GM18861 (cell line): ENCODE measurements at regions not wholly inside any gene's neighbourhood (a gene's known extent, or its start where the extent isn't known, plus 50 kb on each side); places are given as distances from the start of the nearest gene placed in this dataset.
A peak's percentile ranks its signal among the peaks of the same experiment; 100 is the strongest.
"Not testable (repeated sequence)": the region's sequence is repeated elsewhere in the genome, so short reads cannot be mapped to it uniquely, and the experiment has no call there.

Experiments used
- ATAC-seq: cut with Tn5 transposase; IDR thresholded peaks from one replicate; pipeline ENCODE4 v1.9.1; 2021; ENCODE audit not compliant: unreplicated experiment

GRCh38 chr2:64250751-64251423 is 106.7 kb upstream of the PELI1 start:
- no peak for ATAC-seq

- no peak for ATAC-seq
Measured at GRCh38 chr2:64251497-64252250, 107.5 kb upstream of the PELI1 start.

DNA sequence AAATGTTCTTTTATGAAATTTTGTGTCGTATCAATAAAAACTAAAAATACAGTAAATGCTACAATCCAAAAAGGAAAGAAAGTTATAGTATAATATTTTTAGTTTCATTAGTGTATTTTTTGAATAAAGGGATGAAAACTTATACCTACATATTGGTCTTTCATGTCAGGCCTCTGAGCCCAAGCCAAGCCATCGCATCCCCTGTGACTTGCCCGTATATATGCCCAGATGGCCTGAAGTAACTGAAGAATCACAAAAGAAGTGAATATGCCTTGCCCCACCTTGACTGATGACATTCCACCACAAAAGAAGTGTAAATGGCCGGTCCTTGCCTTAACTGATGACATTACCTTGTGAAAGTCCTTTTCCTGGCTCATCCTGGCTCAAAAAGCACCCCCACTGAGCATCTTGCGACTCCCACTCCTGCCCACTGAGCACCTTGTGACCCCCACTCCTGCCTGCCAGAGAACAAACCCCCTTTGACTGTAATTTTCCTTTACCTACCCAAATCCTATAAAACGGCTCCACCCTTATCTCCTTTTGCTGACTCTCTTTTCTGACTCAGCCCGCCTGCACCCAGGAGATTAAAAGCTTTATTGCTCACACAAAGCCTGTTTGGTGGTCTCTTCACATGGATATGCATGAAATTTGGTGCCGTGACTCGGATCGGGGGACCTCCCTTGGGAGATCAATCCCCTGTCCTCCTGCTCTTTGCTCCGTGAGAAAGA is 108.2 kb upstream of the PELI1 start:
- ATAC-seq: not testable (repeated sequence)

DNA sequence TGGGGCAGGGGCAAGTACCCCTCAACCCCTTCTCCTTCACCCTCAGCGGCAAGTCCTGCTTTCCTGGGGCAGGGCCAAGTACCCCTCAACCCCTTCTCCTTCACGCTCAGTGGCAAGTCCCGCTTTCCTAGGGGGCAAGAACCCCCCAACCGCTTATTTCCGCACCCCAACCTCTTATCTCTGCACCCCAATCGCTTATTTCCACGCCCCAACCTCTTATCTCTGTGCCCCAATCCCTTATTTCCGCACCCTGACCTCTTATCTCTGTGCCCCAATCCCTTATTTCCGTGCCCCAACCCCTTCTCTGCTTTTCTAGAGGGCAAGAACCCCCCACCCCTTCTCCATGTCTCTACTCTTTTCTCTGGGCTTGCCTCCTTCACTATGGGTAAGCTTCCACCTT is 109.2 kb upstream of the PELI1 start:
- not testable (repeated sequence) for ATAC-seq

DNA sequence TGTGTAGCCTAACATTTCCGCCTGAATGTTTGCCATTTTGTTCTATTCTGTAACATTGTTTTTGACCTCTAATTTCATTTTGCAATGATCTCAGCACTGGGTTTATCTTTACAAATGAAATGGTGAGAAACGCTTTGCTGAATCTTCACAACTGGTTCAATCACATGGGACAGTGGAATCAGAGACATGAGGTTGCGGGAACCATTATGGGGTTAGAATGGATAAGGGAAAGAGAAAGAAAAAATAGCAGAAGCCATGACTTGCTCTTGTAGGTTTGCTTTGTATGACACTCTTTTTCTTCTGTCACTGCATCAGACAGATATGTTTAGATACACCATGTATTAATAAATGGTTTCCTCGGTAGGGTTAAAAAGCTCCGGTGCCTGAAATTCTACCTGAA is 114.3 kb upstream of the PELI1 start:
- no peak for ATAC-seq

- no peak for ATAC-seq
Measured at GRCh38 chr2:64259312-64259711, 115.1 kb upstream of the PELI1 start.

GRCh38 chr2:64260093-64260803 is 116.0 kb upstream of the PELI1 start:
- no peak for ATAC-seq

GRCh38 chr2:64260817-64261216 is 116.6 kb upstream of the PELI1 start:
- peak; percentile 91 for ATAC-seq

GRCh38 chr2:64262071-64262470 is 117.9 kb upstream of the PELI1 start:
- no peak for ATAC-seq

- no peak for ATAC-seq
Measured at GRCh38 chr2:64262816-64263215, 118.6 kb upstream of the PELI1 start.

GRCh38 chr2:64263315-64263714 is 119.1 kb upstream of the PELI1 start:
- no peak for ATAC-seq

DNA sequence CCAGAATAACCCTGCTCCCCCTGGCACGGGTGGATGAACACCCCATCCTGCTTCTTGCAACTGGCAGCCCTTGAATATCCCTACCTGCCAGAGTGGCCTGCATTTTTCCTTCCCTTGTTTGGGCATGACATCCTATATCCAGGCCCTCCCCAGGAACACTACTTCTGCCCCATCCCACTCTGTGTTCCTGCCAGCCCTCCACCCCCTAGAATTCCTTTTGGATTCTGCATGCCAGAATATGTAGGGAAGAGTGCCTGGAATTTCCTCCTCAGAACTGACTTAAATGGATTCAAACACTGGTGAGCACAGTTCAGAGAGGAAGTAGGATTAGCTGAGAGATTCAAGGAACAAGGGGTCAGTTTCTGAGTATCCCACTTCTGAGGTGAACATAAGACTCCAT is 123.5 kb upstream of the PELI1 start:
- no peak for ATAC-seq

DNA sequence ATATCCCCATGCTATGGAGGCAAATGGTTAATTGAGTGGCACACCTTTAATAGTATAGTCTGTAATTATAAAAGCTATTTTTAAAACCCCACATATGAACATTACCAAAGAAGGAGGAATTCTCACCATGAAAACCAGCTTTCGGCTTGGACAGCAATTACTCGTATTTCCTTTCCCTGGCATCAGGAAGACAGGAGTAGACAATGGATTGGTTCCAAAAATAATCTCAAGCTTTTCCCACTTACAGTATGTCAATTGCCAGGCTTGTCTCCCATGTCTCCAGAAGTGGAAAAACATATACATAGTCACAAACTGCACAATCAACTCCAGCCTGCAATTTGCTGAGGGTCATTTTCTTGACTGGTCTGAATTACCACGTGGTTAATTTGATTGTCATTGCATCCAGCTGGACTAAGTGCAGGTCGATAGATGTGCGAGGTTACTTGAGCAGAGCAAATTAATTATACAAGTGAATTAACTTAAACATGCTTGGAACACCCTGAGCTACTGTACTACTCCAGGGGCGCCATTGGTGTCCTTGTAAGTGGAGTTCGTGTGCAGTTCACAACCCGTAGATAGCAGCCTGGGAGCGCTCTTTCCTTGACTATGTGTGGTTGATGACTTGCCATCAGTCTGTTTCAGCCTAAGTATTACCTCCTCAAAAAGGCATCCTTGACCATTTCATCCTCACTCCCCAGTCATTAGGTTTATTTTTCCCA is 124.3 kb upstream of the PELI1 start:
- ATAC-seq: no peak

- no peak for ATAC-seq
Measured at GRCh38 chr2:64273524-64274398, 129.5 kb upstream of the PELI1 start.

DNA sequence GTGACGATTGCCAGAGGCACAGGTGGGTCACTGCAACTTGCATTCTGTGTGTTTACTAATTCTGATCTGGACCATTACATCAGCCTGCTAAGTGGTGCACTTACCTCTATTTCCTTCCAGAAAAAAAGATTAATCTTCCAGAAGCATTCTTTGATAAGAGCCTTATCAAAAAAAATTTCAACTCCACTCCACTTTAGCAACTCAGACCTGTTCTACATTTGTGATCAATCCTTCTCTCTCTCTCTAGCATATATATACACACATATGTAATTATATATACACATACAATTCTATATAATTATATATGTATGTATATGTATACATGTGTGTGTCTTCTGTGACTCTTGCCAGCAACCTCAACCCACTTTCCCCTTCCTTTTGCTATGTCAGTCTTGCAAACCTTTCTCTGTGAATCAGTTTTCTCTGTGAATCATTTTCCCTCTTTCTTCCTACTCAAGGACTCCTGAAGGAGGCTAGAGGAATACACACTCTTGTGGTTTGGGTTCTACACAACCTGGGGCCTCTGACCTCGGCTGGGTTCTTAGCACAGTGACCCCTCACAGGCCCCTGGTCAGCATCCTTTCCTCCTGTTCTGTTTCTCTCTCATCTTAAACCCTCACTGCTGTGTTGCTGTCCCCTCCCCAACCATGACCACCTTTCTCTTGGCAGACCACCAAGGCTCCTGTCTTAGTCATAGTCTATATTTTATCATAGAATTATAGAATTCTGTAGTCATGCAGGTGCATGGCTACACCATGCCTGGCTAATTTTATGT is 130.4 kb upstream of the PELI1 start:
- no peak for ATAC-seq

DNA sequence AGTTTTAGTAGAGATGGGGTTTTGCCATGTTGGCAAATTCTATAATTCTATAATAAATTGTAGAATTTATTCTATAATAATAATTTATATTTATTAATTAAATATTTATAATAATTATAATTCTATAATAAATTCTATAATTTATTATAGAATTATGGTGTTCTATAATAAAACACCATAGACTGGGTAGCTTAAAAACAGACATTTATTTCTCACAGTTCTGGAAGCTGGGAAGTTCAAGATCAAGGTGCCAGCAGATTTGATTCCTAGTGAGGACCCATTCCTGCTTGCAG is 130.9 kb upstream of the PELI1 start:
- no peak for ATAC-seq

- no peak for ATAC-seq
Measured at GRCh38 chr2:64276417-64277095, 132.3 kb upstream of the PELI1 start.

GRCh38 chr2:64277101-64277849 is 133.1 kb upstream of the PELI1 start:
- ATAC-seq: no peak
